ENCODE measurements at regions not wholly inside any gene's neighbourhood (a gene's known extent, or its start where the extent isn't known, plus 50 kb on each side); places are given as distances from the start of the nearest gene placed in this dataset.

GRCh38 chr13:74978591-74978990 lies 503.4 kb downstream of the TBC1D4 start:
- FAIRE-seq (no peak), ATAC-seq (no peak), DNase-seq (ENCODE audit: low spot score) (no peak)
- in situ Hi-C loops (cut with HindIII; ENCODE audit: extremely low pct_ligation_motif_present, low pct_unique_long_range_greater_than_20kb) = no loop called here
- Histone ChIP-seq H4K20me1 (ENCODE audit: insufficient read depth, low read length) (no peaks in the 10 kb centered on the region), H2AFZ (ENCODE audit: low read length) (no peak overlapping the region), H3K79me2 (ENCODE audit: insufficient read depth, low read length) (no peaks in the 10 kb centered on the region), H3K9me3 (ENCODE audit: low read length) (no peaks in the 10 kb centered on the region), H3K36me3 (replicated peaks in 1 of 2; ENCODE audit: control insufficient read depth in 1 of 2, insufficient read depth in 2 of 2, low read length in 2 of 2) (no peaks in the 10 kb centered on the region), H3K4me1 (ENCODE audit: insufficient read depth, low read length) (no peaks in the 10 kb centered on the region), H3K4me3 (replicated peaks in 1 of 3; ENCODE audit: insufficient read depth in 1 of 3, low read depth in 2 of 3, low read length in 3 of 3) (no peak overlapping the region), H3K9ac (ENCODE audit: insufficient read depth, low read depth, low read length) (no peak overlapping the region), H3K27me3 (ENCODE audit: control insufficient read depth in 1 of 2, insufficient read depth in 2 of 2, low read length in 2 of 2) (no peaks in the 10 kb centered on the region), H3K27ac (ENCODE audit: extremely low read length, insufficient read depth, low read length) (no peak overlapping the region), H3K4me2 (ENCODE audit: low read depth, low read length) (no peak overlapping the region)
- CTCF ChIA-PET (ENCODE audit: low intra/inter-chr PET ratio, low total read pairs) = no interaction called here
- 1% methylated on average over 6 of the region's 6 CpGs for WGBS (ENCODE audit: low lambda C conversion rate)
- no peak for TF ChIP-seq SAP130 (CRISPR knock-in tag; IDR thresholded peaks at IDR 0.05; ENCODE audit: low read depth)
- no peak for TF ChIP-seq RFXANK (CRISPR knock-in tag; IDR thresholded peaks at IDR 0.05)
- no peak for TF ChIP-seq ZNF232 (CRISPR knock-in tag; IDR thresholded peaks at IDR 0.05; ENCODE audit: borderline replicate concordance)
- intact Hi-C loops (cut with micrococcal nuclease; ENCODE audit: unreplicated experiment) = no loop called here
- no TSS peak for BruUV-seq (replicated peaks)
- POLR2A ChIA-PET = no interaction called here

DNA sequence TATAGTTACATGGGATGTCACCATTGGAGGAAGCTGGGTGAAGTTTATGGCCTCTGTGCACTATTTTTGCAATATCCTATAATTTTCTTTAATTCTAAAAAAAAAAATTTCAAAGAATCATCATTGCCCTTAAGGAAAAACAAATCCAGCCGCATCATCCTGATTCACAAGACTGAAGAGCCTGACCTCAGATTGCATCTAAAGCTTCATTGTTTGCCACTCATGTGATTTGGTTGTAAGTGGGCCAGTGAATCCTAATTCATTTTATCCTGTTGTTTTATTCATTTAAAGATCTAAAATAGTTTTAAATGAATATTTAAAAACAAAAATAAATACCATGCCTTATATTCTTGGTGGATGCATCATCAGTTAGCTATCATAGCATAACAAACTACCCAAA lies 504.5 kb downstream of the TBC1D4 start:
- WGBS (ENCODE audit: low lambda C conversion rate) = 0% methylated on average over 1 of the region's 1 CpG
- in situ Hi-C loops (cut with HindIII; ENCODE audit: extremely low pct_ligation_motif_present, low pct_unique_long_range_greater_than_20kb) (no loop called here), intact Hi-C loops (cut with micrococcal nuclease; ENCODE audit: unreplicated experiment) (no loop called here)
- Histone ChIP-seq H3K4me3 (replicated peaks in 1 of 3; ENCODE audit: insufficient read depth in 1 of 3, low read depth in 2 of 3, low read length in 3 of 3) (no peak overlapping the region), H3K79me2 (ENCODE audit: insufficient read depth, low read length) (no peaks in the 10 kb centered on the region), H3K27ac (ENCODE audit: extremely low read length, insufficient read depth, low read length) (no peak overlapping the region), H3K4me1 (ENCODE audit: insufficient read depth, low read length) (no peaks in the 10 kb centered on the region), H3K9me3 (ENCODE audit: low read length) (no peaks in the 10 kb centered on the region), H4K20me1 (ENCODE audit: insufficient read depth, low read length) (no peaks in the 10 kb centered on the region), H3K36me3 (replicated peaks in 1 of 2; ENCODE audit: control insufficient read depth in 1 of 2, insufficient read depth in 2 of 2, low read length in 2 of 2) (no peaks in the 10 kb centered on the region), H3K4me2 (ENCODE audit: low read depth, low read length) (no peak overlapping the region), H2AFZ (ENCODE audit: low read length) (no peak overlapping the region), H3K27me3 (ENCODE audit: control insufficient read depth in 1 of 2, insufficient read depth in 2 of 2, low read length in 2 of 2) (no peaks in the 10 kb centered on the region), H3K9ac (ENCODE audit: insufficient read depth, low read depth, low read length) (no peak overlapping the region)
- no peak for TF ChIP-seq CC2D1A (CRISPR knock-in tag; IDR thresholded peaks at IDR 0.05)
- no peak for TF ChIP-seq ZNF44 (CRISPR knock-in tag; IDR thresholded peaks at IDR 0.05)
- no peak for TF ChIP-seq ZFP36 (IDR thresholded peaks at IDR 0.05; ENCODE audit: borderline replicate concordance, low read depth, low read length, partially characterized antibody)
- TF ChIP-seq ZNF264 (CRISPR knock-in tag; IDR thresholded peaks at IDR 0.05) = no peak
- no peak for TF ChIP-seq NCOA1 (CRISPR knock-in tag; IDR thresholded peaks at IDR 0.05)
- TF ChIP-seq ZNF549 (CRISPR knock-in tag; IDR thresholded peaks at IDR 0.05) = no peak
- TF ChIP-seq ZNF318 (CRISPR knock-in tag; IDR thresholded peaks at IDR 0.05) = no peak
- no peak for TF ChIP-seq ZNF761 (CRISPR knock-in tag; conservative IDR thresholded peaks at IDR 0.05)
- no peak for TF ChIP-seq BRCA1 (CRISPR knock-in tag; IDR thresholded peaks at IDR 0.05)
- TF ChIP-seq KLF11 (CRISPR knock-in tag; IDR thresholded peaks at IDR 0.05) = no peak
- CTCF ChIA-PET (ENCODE audit: low intra/inter-chr PET ratio, low total read pairs) = no interaction called here
- no peak for DNase-seq (ENCODE audit: low spot score)
- POLR2A ChIA-PET = no interaction called here
- no TSS peak for BruUV-seq (replicated peaks)
- FAIRE-seq = no peak
- no peak for ATAC-seq
